ENCODE measurements at regions not wholly inside any gene's neighbourhood (a gene's known extent, or its start where the extent isn't known, plus 50 kb on each side); places are given as distances from the start of the nearest gene placed in this dataset.

DNA sequence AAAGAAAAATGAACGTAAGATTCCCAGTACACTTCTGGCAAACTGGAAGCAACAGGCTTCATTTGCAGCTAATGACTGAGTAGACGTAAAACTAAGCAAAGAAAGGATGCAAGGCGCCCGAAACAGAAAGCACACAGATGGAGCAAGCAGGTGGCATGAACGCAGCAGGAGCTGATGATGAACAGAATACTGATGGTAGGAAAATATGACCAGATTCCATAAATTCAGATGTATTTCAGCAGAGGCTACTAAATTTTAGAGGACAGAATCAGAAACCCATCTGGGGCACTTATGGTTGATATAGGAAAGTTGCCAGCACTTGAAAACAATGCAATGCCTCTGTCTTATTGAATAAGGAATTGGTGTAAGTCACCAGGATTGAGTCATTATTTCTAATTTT lies 658.7 kb upstream of the LINC00305 start:
- Histone ChIP-seq H3K79me2 (ENCODE audit: control insufficient read depth, insufficient read depth, low read length, poor library complexity) (no peaks in the 10 kb centered on the region), H2AK5ac (ENCODE audit: low read length) (no peak overlapping the region), H3K9me3 (ENCODE audit: insufficient read depth, low read depth, low read length) (no peaks in the 10 kb centered on the region), H3K18ac (ENCODE audit: low read length) (no peak overlapping the region), H3K9ac (ENCODE audit: low read length) (no peak overlapping the region), H3K36me3 (ENCODE audit: control insufficient read depth in 1 of 2, insufficient read depth in 2 of 2, low read length in 2 of 2) (no peaks in the 10 kb centered on the region), H4K8ac (ENCODE audit: low read depth, low read length) (no peak overlapping the region), H3K23ac (ENCODE audit: low read length) (no peak overlapping the region), H2BK120ac (ENCODE audit: insufficient read depth, low read length, poor library complexity) (no peak overlapping the region), H2BK5ac (ENCODE audit: low read depth, low read length, poor library complexity) (no peak overlapping the region), H3K27ac (ENCODE audit: low read depth, low read length) (no peak overlapping the region), H3K27me3 (ENCODE audit: insufficient read depth, low read length) (no peaks in the 10 kb centered on the region), H3K4ac (ENCODE audit: low read depth, low read length) (no peak overlapping the region), H3K14ac (ENCODE audit: low read length) (no peak overlapping the region), H3K4me1 (ENCODE audit: control insufficient read depth in 1 of 2, insufficient read depth in 2 of 2, low read length in 2 of 2) (no peaks in the 10 kb centered on the region), H2AFZ (ENCODE audit: insufficient read depth, low read length, poor library complexity) (no peak overlapping the region), H4K12ac (ENCODE audit: low read depth, low read length) (no peak overlapping the region), H4K91ac (ENCODE audit: low read depth, low read length) (no peak overlapping the region), H3K79me1 (ENCODE audit: low read length) (no peaks in the 10 kb centered on the region), H3K4me3 (ENCODE audit: low read depth, low read length) (no peak overlapping the region), H3K4me2 (ENCODE audit: low read length) (no peak overlapping the region), H2BK12ac (ENCODE audit: low read length) (no peak overlapping the region)
- no CpG with 5 or more reads among the region's 5 CpGs for WGBS (ENCODE audit: extremely low coverage, insufficient coverage, insufficient read length)
- no peak for DNase-seq

DNA sequence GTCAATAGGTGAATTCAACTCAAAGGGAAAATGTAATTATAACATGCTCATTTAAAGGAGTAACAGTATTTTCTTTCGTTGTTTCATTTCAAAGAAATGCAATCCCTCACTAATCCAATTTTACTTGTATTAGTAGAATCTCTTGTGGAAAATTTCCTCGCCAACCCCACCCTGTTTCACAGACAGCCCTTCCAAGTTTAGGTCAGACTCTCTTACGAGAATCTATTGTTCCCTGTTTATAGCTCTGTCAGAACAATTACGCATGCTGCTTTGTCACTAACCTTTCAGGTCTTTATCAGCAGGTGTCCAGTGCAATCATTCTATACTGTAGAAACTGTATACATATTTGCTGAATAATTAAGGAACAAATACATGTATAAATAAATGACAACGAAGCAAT lies 657.8 kb upstream of the LINC00305 start:
- H3K9ac ChIP-seq (ENCODE audit: low read length): no peak overlapping the region
- no peak overlapping the region for H3K14ac ChIP-seq (ENCODE audit: low read length)
- WGBS (ENCODE audit: extremely low coverage, insufficient coverage, insufficient read length): no CpG with 5 or more reads among the region's 5 CpGs
- no peaks in the 10 kb centered on the region for H3K27me3 ChIP-seq (ENCODE audit: insufficient read depth, low read length)
- no peaks in the 10 kb centered on the region for H3K4me1 ChIP-seq (ENCODE audit: control insufficient read depth in 1 of 2, insufficient read depth in 2 of 2, low read length in 2 of 2)
- H3K18ac ChIP-seq (ENCODE audit: low read length): no peak overlapping the region
- no peak overlapping the region for H3K27ac ChIP-seq (ENCODE audit: low read depth, low read length)
- no peak overlapping the region for H3K23ac ChIP-seq (ENCODE audit: low read length)
- no peak overlapping the region for H2BK5ac ChIP-seq (ENCODE audit: low read depth, low read length, poor library complexity)
- H4K12ac ChIP-seq (ENCODE audit: low read depth, low read length): no peak overlapping the region
- no peaks in the 10 kb centered on the region for H3K36me3 ChIP-seq (ENCODE audit: control insufficient read depth in 1 of 2, insufficient read depth in 2 of 2, low read length in 2 of 2)
- H2BK12ac ChIP-seq (ENCODE audit: low read length): no peak overlapping the region
- no peak overlapping the region for H2BK120ac ChIP-seq (ENCODE audit: insufficient read depth, low read length, poor library complexity)
- H3K79me2 ChIP-seq (ENCODE audit: control insufficient read depth, insufficient read depth, low read length, poor library complexity): no peaks in the 10 kb centered on the region
- no peak overlapping the region for H4K8ac ChIP-seq (ENCODE audit: low read depth, low read length)
- no peak overlapping the region for H3K4me2 ChIP-seq (ENCODE audit: low read length)
- H3K4me3 ChIP-seq (ENCODE audit: low read depth, low read length): no peak overlapping the region
- no peaks in the 10 kb centered on the region for H3K79me1 ChIP-seq (ENCODE audit: low read length)
- H2AK5ac ChIP-seq (ENCODE audit: low read length): no peak overlapping the region
- H2AFZ ChIP-seq (ENCODE audit: insufficient read depth, low read length, poor library complexity): no peak overlapping the region
- H3K4ac ChIP-seq (ENCODE audit: low read depth, low read length): no peak overlapping the region
- no peak overlapping the region for H4K91ac ChIP-seq (ENCODE audit: low read depth, low read length)
- no peaks in the 10 kb centered on the region for H3K9me3 ChIP-seq (ENCODE audit: insufficient read depth, low read depth, low read length)
- DNase-seq: no peak

- Histone ChIP-seq H2BK5ac (ENCODE audit: low read depth, low read length, poor library complexity) (no peak overlapping the region), H3K27me3 (ENCODE audit: insufficient read depth, low read length) (no peaks in the 10 kb centered on the region), H3K79me2 (ENCODE audit: control insufficient read depth, insufficient read depth, low read length, poor library complexity) (no peaks in the 10 kb centered on the region), H3K9ac (ENCODE audit: low read length) (no peak overlapping the region), H4K8ac (ENCODE audit: low read depth, low read length) (no peak overlapping the region), H2AK5ac (ENCODE audit: low read length) (no peak overlapping the region), H4K12ac (ENCODE audit: low read depth, low read length) (no peak overlapping the region), H3K4me3 (ENCODE audit: low read depth, low read length) (no peak overlapping the region), H3K14ac (ENCODE audit: low read length) (no peak overlapping the region), H3K4ac (ENCODE audit: low read depth, low read length) (no peak overlapping the region), H4K91ac (ENCODE audit: low read depth, low read length) (no peak overlapping the region), H3K9me3 (ENCODE audit: insufficient read depth, low read depth, low read length) (no peaks in the 10 kb centered on the region), H3K23ac (ENCODE audit: low read length) (no peak overlapping the region), H3K79me1 (ENCODE audit: low read length) (no peaks in the 10 kb centered on the region), H3K4me2 (ENCODE audit: low read length) (no peak overlapping the region), H3K4me1 (ENCODE audit: control insufficient read depth in 1 of 2, insufficient read depth in 2 of 2, low read length in 2 of 2) (no peaks in the 10 kb centered on the region), H3K18ac (ENCODE audit: low read length) (no peak overlapping the region), H2BK120ac (ENCODE audit: insufficient read depth, low read length, poor library complexity) (no peak overlapping the region), H2BK12ac (ENCODE audit: low read length) (no peak overlapping the region), H2AFZ (ENCODE audit: insufficient read depth, low read length, poor library complexity) (no peak overlapping the region), H3K36me3 (ENCODE audit: control insufficient read depth in 1 of 2, insufficient read depth in 2 of 2, low read length in 2 of 2) (no peaks in the 10 kb centered on the region), H3K27ac (ENCODE audit: low read depth, low read length) (no peak overlapping the region)
- DNase-seq: no peak
- WGBS (ENCODE audit: extremely low coverage, insufficient coverage, insufficient read length): no CpG with 5 or more reads among the region's 2 CpGs
These were observed 657.3 kb upstream of the LINC00305 start for GRCh38 chr18:64806232-64806631.

GRCh38 chr18:64803471-64803870 lies 654.6 kb upstream of the LINC00305 start:
- H2BK120ac ChIP-seq (ENCODE audit: insufficient read depth, low read length, poor library complexity): no peak overlapping the region
- H3K36me3 ChIP-seq (ENCODE audit: control insufficient read depth in 1 of 2, insufficient read depth in 2 of 2, low read length in 2 of 2): no peaks in the 10 kb centered on the region
- H3K79me1 ChIP-seq (ENCODE audit: low read length): no peaks in the 10 kb centered on the region
- no peak overlapping the region for H2BK5ac ChIP-seq (ENCODE audit: low read depth, low read length, poor library complexity)
- no peak for DNase-seq
- H3K4ac ChIP-seq (ENCODE audit: low read depth, low read length): no peak overlapping the region
- H3K79me2 ChIP-seq (ENCODE audit: control insufficient read depth, insufficient read depth, low read length, poor library complexity): no peaks in the 10 kb centered on the region
- no peak overlapping the region for H3K4me3 ChIP-seq (ENCODE audit: low read depth, low read length)
- no peak overlapping the region for H2AFZ ChIP-seq (ENCODE audit: insufficient read depth, low read length, poor library complexity)
- H4K8ac ChIP-seq (ENCODE audit: low read depth, low read length): no peak overlapping the region
- H3K9ac ChIP-seq (ENCODE audit: low read length): no peak overlapping the region
- H3K4me2 ChIP-seq (ENCODE audit: low read length): no peak overlapping the region
- H4K91ac ChIP-seq (ENCODE audit: low read depth, low read length): no peak overlapping the region
- WGBS (ENCODE audit: extremely low coverage, insufficient coverage, insufficient read length): no CpG with 5 or more reads among the region's 1 CpG
- no peak overlapping the region for H2BK12ac ChIP-seq (ENCODE audit: low read length)
- no peaks in the 10 kb centered on the region for H3K4me1 ChIP-seq (ENCODE audit: control insufficient read depth in 1 of 2, insufficient read depth in 2 of 2, low read length in 2 of 2)
- no peak overlapping the region for H2AK5ac ChIP-seq (ENCODE audit: low read length)
- H4K12ac ChIP-seq (ENCODE audit: low read depth, low read length): no peak overlapping the region
- H3K23ac ChIP-seq (ENCODE audit: low read length): no peak overlapping the region
- no peak overlapping the region for H3K18ac ChIP-seq (ENCODE audit: low read length)
- H3K9me3 ChIP-seq (ENCODE audit: insufficient read depth, low read depth, low read length): no peaks in the 10 kb centered on the region
- H3K14ac ChIP-seq (ENCODE audit: low read length): no peak overlapping the region
- H3K27me3 ChIP-seq (ENCODE audit: insufficient read depth, low read length): no peaks in the 10 kb centered on the region
- H3K27ac ChIP-seq (ENCODE audit: low read depth, low read length): no peak overlapping the region

- no peak overlapping the region for H4K8ac ChIP-seq (ENCODE audit: low read depth, low read length)
- no peaks in the 10 kb centered on the region for H3K4me1 ChIP-seq (ENCODE audit: control insufficient read depth in 1 of 2, insufficient read depth in 2 of 2, low read length in 2 of 2)
- no peak overlapping the region for H3K4ac ChIP-seq (ENCODE audit: low read depth, low read length)
- H3K4me3 ChIP-seq (ENCODE audit: low read depth, low read length): no peak overlapping the region
- H2BK5ac ChIP-seq (ENCODE audit: low read depth, low read length, poor library complexity): no peak overlapping the region
- H2AFZ ChIP-seq (ENCODE audit: insufficient read depth, low read length, poor library complexity): no peak overlapping the region
- H3K27ac ChIP-seq (ENCODE audit: low read depth, low read length): no peak overlapping the region
- no peak overlapping the region for H4K12ac ChIP-seq (ENCODE audit: low read depth, low read length)
- H3K79me2 ChIP-seq (ENCODE audit: control insufficient read depth, insufficient read depth, low read length, poor library complexity): no peaks in the 10 kb centered on the region
- DNase-seq: no peak
- H3K23ac ChIP-seq (ENCODE audit: low read length): no peak overlapping the region
- no peak overlapping the region for H3K18ac ChIP-seq (ENCODE audit: low read length)
- H3K9me3 ChIP-seq (ENCODE audit: insufficient read depth, low read depth, low read length): no peaks in the 10 kb centered on the region
- no peak overlapping the region for H3K9ac ChIP-seq (ENCODE audit: low read length)
- H3K4me2 ChIP-seq (ENCODE audit: low read length): no peak overlapping the region
- H2AK5ac ChIP-seq (ENCODE audit: low read length): no peak overlapping the region
- no peaks in the 10 kb centered on the region for H3K36me3 ChIP-seq (ENCODE audit: control insufficient read depth in 1 of 2, insufficient read depth in 2 of 2, low read length in 2 of 2)
- H3K79me1 ChIP-seq (ENCODE audit: low read length): no peaks in the 10 kb centered on the region
- no peaks in the 10 kb centered on the region for H3K27me3 ChIP-seq (ENCODE audit: insufficient read depth, low read length)
- no peak overlapping the region for H2BK12ac ChIP-seq (ENCODE audit: low read length)
- no peak overlapping the region for H3K14ac ChIP-seq (ENCODE audit: low read length)
- H4K91ac ChIP-seq (ENCODE audit: low read depth, low read length): no peak overlapping the region
- H2BK120ac ChIP-seq (ENCODE audit: insufficient read depth, low read length, poor library complexity): no peak overlapping the region
These were observed 651.3 kb upstream of the LINC00305 start for GRCh38 chr18:64800151-64800550.

Measured in trophoblast cell (in vitro differentiated cells and primary cell).